ENCODE measurements at regions not wholly inside any gene's neighbourhood (a gene's known extent, or its start where the extent isn't known, plus 50 kb on each side); places are given as distances from the start of the nearest gene placed in this dataset.

GRCh38 chr5:51018423-51018822, 352.0 kb downstream of the PARP8 start:
- H3K36me3 ChIP-seq = no peaks in the 10 kb centered on the region

GRCh38 chr5:51024263-51024662, 357.8 kb downstream of the PARP8 start:
- DNase-seq (no peak), ATAC-seq (no peak)
- Histone ChIP-seq H3K4me1 (no peaks in the 10 kb centered on the region), H3K4me3 (no peak overlapping the region), H3K27ac (no peak overlapping the region), H3K36me3 (no peaks in the 10 kb centered on the region), H3K27me3 (no peaks in the 10 kb centered on the region), H3K9me3 (no peaks in the 10 kb centered on the region)
- TF ChIP-seq, protein P1, sequence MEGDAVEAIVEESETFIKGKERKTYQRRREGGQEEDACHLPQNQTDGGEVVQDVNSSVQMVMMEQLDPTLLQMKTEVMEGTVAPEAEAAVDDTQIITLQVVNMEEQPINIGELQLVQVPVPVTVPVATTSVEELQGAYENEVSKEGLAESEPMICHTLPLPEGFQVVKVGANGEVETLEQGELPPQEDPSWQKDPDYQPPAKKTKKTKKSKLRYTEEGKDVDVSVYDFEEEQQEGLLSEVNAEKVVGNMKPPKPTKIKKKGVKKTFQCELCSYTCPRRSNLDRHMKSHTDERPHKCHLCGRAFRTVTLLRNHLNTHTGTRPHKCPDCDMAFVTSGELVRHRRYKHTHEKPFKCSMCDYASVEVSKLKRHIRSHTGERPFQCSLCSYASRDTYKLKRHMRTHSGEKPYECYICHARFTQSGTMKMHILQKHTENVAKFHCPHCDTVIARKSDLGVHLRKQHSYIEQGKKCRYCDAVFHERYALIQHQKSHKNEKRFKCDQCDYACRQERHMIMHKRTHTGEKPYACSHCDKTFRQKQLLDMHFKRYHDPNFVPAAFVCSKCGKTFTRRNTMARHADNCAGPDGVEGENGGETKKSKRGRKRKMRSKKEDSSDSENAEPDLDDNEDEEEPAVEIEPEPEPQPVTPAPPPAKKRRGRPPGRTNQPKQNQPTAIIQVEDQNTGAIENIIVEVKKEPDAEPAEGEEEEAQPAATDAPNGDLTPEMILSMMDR (IDR thresholded peaks at IDR 0.05 in 4 of 5, conservative IDR thresholded peaks at IDR 0.05 in 1 of 5) = no peak
- TF ChIP-seq POLR2A (IDR thresholded peaks at IDR 0.05) = no peak
- intact Hi-C loops (cut with DNase I; ENCODE audit: low total_unique reads) = no loop called here
- in situ Hi-C loops (cut with MboI; ENCODE audit: low sequenced_read_pairs in 4 of 4) = no loop called here

More at GRCh38 chr5:51018423-51018822, 352.0 kb downstream of the PARP8 start:
- no peak overlapping the region for H3K4me3 ChIP-seq
- in situ Hi-C loops (cut with MboI; ENCODE audit: low sequenced_read_pairs in 4 of 4) = no loop called here
- H3K9me3 ChIP-seq = no peaks in the 10 kb centered on the region
- no peak for ATAC-seq
- no peaks in the 10 kb centered on the region for H3K27me3 ChIP-seq
- no peak for DNase-seq
- intact Hi-C loops (cut with DNase I; ENCODE audit: low total_unique reads) = no loop called here
- no peaks in the 10 kb centered on the region for H3K4me1 ChIP-seq
- TF ChIP-seq, protein P1 (IDR thresholded peaks at IDR 0.05 in 4 of 5, conservative IDR thresholded peaks at IDR 0.05 in 1 of 5) = no peak
- no peak for TF ChIP-seq POLR2A (IDR thresholded peaks at IDR 0.05)
- H3K27ac ChIP-seq = no peak overlapping the region

GRCh38 chr5:51027271-51027670, 356.0 kb upstream of the ISL1 start:
- no peaks in the 10 kb centered on the region for H3K27me3 ChIP-seq
- TF ChIP-seq, protein P1 (IDR thresholded peaks at IDR 0.05 in 4 of 5, conservative IDR thresholded peaks at IDR 0.05 in 1 of 5) = no peak
- no peak for TF ChIP-seq POLR2A (IDR thresholded peaks at IDR 0.05)
- H3K4me3 ChIP-seq = no peak overlapping the region
- ATAC-seq (no peak), DNase-seq (no peak)
- in situ Hi-C loops (cut with MboI; ENCODE audit: low sequenced_read_pairs in 4 of 4) = no loop called here
- no peak overlapping the region for H3K27ac ChIP-seq
- H3K4me1 ChIP-seq = no peaks in the 10 kb centered on the region
- intact Hi-C loops (cut with DNase I; ENCODE audit: low total_unique reads) = no loop called here
- H3K36me3 ChIP-seq = no peaks in the 10 kb centered on the region
- H3K9me3 ChIP-seq = no peaks in the 10 kb centered on the region

- Histone ChIP-seq H3K27me3 (no peaks in the 10 kb centered on the region), H3K36me3 (no peaks in the 10 kb centered on the region), H3K4me1 (no peaks in the 10 kb centered on the region), H3K4me3 (no peak overlapping the region), H3K27ac (no peak overlapping the region), H3K9me3 (no peaks in the 10 kb centered on the region)
- DNase-seq (no peak), ATAC-seq (no peak)
- TF ChIP-seq POLR2A (IDR thresholded peaks at IDR 0.05) = no peak
- TF ChIP-seq, protein P1 (IDR thresholded peaks at IDR 0.05 in 4 of 5, conservative IDR thresholded peaks at IDR 0.05 in 1 of 5) = no peak
- in situ Hi-C loops (cut with MboI; ENCODE audit: low sequenced_read_pairs in 4 of 4) (no loop called here), intact Hi-C loops (cut with DNase I; ENCODE audit: low total_unique reads) (no loop called here)
Observed at GRCh38 chr5:51028394-51028793, 354.9 kb upstream of the ISL1 start.

GRCh38 chr5:51033215-51033614, 350.0 kb upstream of the ISL1 start:
- H3K4me1 ChIP-seq = no peaks in the 10 kb centered on the region
- no peaks in the 10 kb centered on the region for H3K27me3 ChIP-seq
- no peaks in the 10 kb centered on the region for H3K9me3 ChIP-seq
- no peak overlapping the region for H3K4me3 ChIP-seq
- no peaks in the 10 kb centered on the region for H3K36me3 ChIP-seq
- ATAC-seq (no peak), DNase-seq (no peak)
- in situ Hi-C loops (cut with MboI; ENCODE audit: low sequenced_read_pairs in 4 of 4) = no loop called here
- intact Hi-C loops (cut with DNase I; ENCODE audit: low total_unique reads) = no loop called here
- TF ChIP-seq, protein P1 (IDR thresholded peaks at IDR 0.05 in 4 of 5, conservative IDR thresholded peaks at IDR 0.05 in 1 of 5) = no peak
- no peak for TF ChIP-seq POLR2A (IDR thresholded peaks at IDR 0.05)
- H3K27ac ChIP-seq = no peak overlapping the region

All from gastrocnemius medialis (tissue), 4 donors.